Fibroblast of lung (primary cell): ENCODE measurements at regions not wholly inside any gene's neighbourhood (a gene's known extent, or its start where the extent isn't known, plus 50 kb on each side); places are given as distances from the start of the nearest gene placed in this dataset.

Experiments used
- CTCF ChIP-seq, 2 donors: IDR thresholded peaks in 1 of 2; conservative IDR thresholded peaks in 1 of 2; 1 replicate in 1 of 2; 2 replicates in 1 of 2; pipeline ENCODE4 v1.5.1; 2011 to 2012; ENCODE audit warnings: low read length in 2 of 2, control low read depth in 1 of 2, inconsistent platforms in 1 of 2, low read depth in 1 of 2, mild to moderate bottlenecking in 1 of 2
- EZH2 ChIP-seq: IDR thresholded peaks from 2 replicates; pipeline ENCODE4 v1.5.1; 2012; ENCODE audit warnings: low read length, control low read depth, mild to moderate bottlenecking; ENCODE audit errors: missing control alignments

GRCh38 chr5:167081561-167081960 lies 1209.9 kb upstream of the WWC1 start:
- TF ChIP-seq EZH2 (no peak), CTCF (conservative IDR thresholded peaks at IDR 0.05 in 1 of 2, IDR thresholded peaks at IDR 0.05 in 1 of 2; ENCODE audit: low read depth in 1 of 2, low read length in 2 of 2) (no peak)
